Ovary (tissue), 7 donors: ENCODE measurements at regions not wholly inside any gene's neighbourhood (a gene's known extent, or its start where the extent isn't known, plus 50 kb on each side); places are given as distances from the start of the nearest gene placed in this dataset.

Experiments
- DNase-seq, 5 donors: peaks; one replicate each; pipeline ENCODE4 v3.0.0-alpha.2; 2019 to 2020
- H3K27ac ChIP-seq, 2 donors: fragments of 200-600 bp; one replicate each; pipeline versions ENCODE4 v1.5.1 to v1.8.0; 2019 to 2022
- H3K27me3 ChIP-seq: fragments of 200-600 bp; one replicate; pipeline ENCODE4 v1.8.0; 2022
- H3K36me3 ChIP-seq: fragments of 200-600 bp; sonication (generic); one replicate; pipeline ENCODE4 v1.5.1; 2019
- H3K4me1 ChIP-seq: one replicate; pipeline ENCODE4 v1.8.1; 2013; ENCODE audit warnings: mild to moderate bottlenecking, moderate library complexity; ENCODE audit not compliant: insufficient read depth
- H3K4me3 ChIP-seq: fragments of 200-600 bp; sonication (generic); one replicate; pipeline ENCODE4 v1.5.1; 2017
- H3K9me3 ChIP-seq, 2 donors: fragments of 200-600 bp in 1 of 2; sonication (generic) in 1 of 2; one replicate each; pipeline versions ENCODE4 v1.5.1 to v1.8.1; 2013 to 2019; ENCODE audit warnings: mild to moderate bottlenecking in 1 of 2, moderate library complexity in 1 of 2
- EP300 ChIP-seq: sonication (generic); formaldehyde crosslinking; IDR thresholded peaks from one replicate; pipeline ENCODE4 v1.6.1; 2017; ENCODE audit warnings: antibody characterized with exemption
- POLR2A ChIP-seq: fragments of 450-650 bp; IDR thresholded peaks from one replicate; pipeline ENCODE4 v1.6.1; 2017; ENCODE audit warnings: antibody characterized with exemption, mild to moderate bottlenecking, moderate library complexity
- WGBS, 3 donors: extraction: QIAGEN DNeasy Blood & Tissue Kit in 1 of 3; methylation state at CpG; one replicate each; pipeline versions ENCODE4 v1.1.5 to v1.1.7; 2013 to 2017; 5-methylcytosine and 5-hydroxymethylcytosine counted together
- intact Hi-C, 4 donors: fragments of 100-400 bp; cut with DNase I; formaldehyde crosslinking; loops; one replicate each; pipeline versions ENCODE4 v1.11.0 to v1.15.1; 2022 to 2023
- TF ChIP-seq, protein P1 (sequence below), 3 donors: fragments of 450-650 bp in 2 of 3; fragments of 200-600 bp in 1 of 3; IDR thresholded peaks; one replicate each; pipeline versions ENCODE4 v1.5.1 to v1.8.0; 2016 to 2022; ENCODE audit warnings: antibody characterized with exemption in 3 of 3, mild to moderate bottlenecking in 1 of 3
- donor health status: DM: no; HTN: no; CAD: no; lungs with moderate emphysema.
- donor health status: DM: no; HTN: no; CAD: no.
- donor health status: Bipolar disorder and iron deficiency.
- donor health status: DM: no; HTN: no; CAD: no.
- donor health status: DM: yes; HTN: yes; CAD: no.

DNA sequence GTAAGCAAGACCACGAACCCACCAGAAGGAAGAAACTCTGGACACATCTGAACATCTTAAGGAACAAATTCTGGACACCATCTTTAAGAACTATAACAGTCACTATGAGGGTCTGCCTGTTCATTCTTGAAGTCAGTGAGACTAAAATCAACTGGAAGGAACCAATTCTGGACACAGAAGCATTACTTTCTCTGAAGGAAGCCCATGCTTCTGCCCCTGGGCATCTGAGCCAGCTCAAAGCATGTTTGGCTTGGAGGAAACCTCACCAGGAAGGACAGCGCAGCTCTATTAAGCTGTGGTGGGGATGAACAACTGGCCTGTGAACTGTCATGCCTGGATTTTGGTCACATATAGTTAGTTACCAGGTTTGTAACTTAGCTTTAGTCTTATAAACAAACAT lies 132.4 kb upstream of the GDF10 start:
- Histone ChIP-seq H3K4me3 (no peak overlapping the region), H3K4me1 (peaks cover 2% of the 10 kb centered on the region), H3K27ac (no peak overlapping the region), H3K36me3 (no peaks in the 10 kb centered on the region), H3K27me3 (no peaks in the 10 kb centered on the region), H3K9me3 (no peaks in the 10 kb centered on the region)
- intact Hi-C loops = no loop called here
- DNase-seq = no peak
- TF ChIP-seq, protein P1, sequence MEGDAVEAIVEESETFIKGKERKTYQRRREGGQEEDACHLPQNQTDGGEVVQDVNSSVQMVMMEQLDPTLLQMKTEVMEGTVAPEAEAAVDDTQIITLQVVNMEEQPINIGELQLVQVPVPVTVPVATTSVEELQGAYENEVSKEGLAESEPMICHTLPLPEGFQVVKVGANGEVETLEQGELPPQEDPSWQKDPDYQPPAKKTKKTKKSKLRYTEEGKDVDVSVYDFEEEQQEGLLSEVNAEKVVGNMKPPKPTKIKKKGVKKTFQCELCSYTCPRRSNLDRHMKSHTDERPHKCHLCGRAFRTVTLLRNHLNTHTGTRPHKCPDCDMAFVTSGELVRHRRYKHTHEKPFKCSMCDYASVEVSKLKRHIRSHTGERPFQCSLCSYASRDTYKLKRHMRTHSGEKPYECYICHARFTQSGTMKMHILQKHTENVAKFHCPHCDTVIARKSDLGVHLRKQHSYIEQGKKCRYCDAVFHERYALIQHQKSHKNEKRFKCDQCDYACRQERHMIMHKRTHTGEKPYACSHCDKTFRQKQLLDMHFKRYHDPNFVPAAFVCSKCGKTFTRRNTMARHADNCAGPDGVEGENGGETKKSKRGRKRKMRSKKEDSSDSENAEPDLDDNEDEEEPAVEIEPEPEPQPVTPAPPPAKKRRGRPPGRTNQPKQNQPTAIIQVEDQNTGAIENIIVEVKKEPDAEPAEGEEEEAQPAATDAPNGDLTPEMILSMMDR (IDR thresholded peaks at IDR 0.05) = no peak
- TF ChIP-seq POLR2A (no peak), EP300 (no peak)
- 86 to 91% (median 91%) methylated on average over 2 of the region's 2 CpGs for WGBS, 3 donors

DNA sequence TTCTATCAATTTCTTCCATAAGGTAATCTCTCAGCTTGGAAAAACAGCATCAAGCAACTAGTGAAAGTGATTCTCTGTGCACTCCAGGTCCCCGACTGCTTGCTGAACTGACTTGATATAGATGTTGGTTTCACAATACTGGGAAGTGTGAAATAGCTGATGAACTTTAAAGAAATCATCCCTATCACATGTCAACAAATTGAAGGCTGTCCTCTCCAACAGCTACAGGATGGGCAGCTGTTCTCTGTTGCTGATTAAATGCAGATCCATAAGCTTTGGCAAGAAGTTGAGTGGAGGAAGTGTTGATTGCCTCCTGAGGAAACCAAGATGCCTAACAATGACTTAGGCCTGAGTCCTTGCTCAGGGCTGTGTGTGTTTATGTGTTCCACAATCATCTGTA lies 130.4 kb upstream of the GDF10 start:
- H3K27me3 ChIP-seq = no peaks in the 10 kb centered on the region
- TF ChIP-seq POLR2A (no peak), EP300 (no peak)
- TF ChIP-seq, protein P1 (IDR thresholded peaks at IDR 0.05) = no peak
- no peaks in the 10 kb centered on the region for H3K9me3 ChIP-seq
- DNase-seq = no peak
- no peak overlapping the region for H3K27ac ChIP-seq
- no peaks in the 10 kb centered on the region for H3K36me3 ChIP-seq
- no peak overlapping the region for H3K4me3 ChIP-seq
- H3K4me1 ChIP-seq = peaks cover 2% of the 10 kb centered on the region
- 65 to 75% (median 66%) methylated on average over 1 of the region's 1 CpG for WGBS, 3 donors
- intact Hi-C loops = no loop called here

DNA sequence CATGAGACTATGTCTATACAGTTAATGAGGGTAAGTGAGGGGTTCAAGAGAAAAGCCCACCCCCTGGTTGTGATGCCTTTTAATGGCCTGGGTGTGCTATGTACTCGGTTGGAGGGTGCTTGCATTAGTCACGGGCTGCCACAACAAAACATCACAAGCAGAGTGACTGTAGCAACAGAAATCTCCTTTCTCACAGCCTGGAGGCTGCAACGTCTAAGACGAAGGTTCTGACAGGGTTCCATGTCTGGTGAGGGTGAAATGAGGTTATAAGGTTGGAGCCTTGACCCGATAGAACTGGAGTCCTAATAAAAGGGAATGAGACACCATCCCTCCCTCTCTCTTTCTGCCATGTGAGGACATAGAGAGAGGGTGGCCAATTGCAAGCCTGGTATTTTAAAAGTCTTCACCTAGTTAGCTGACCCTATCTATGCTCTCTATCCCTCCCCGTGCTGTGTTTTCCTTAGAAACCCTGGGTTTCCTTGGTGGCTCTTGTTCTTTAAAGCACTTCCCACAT lies 126.0 kb upstream of the GDF10 start:
- 51 to 58% (median 57%) methylated on average over 6 of the region's 6 CpGs for WGBS, 3 donors
- TF ChIP-seq EP300 (no peak), POLR2A (no peak)
- no peaks in the 10 kb centered on the region for H3K36me3 ChIP-seq
- no peaks in the 10 kb centered on the region for H3K4me1 ChIP-seq
- H3K4me3 ChIP-seq = no peak overlapping the region
- intact Hi-C loops = no loop called here
- no peaks in the 10 kb centered on the region for H3K9me3 ChIP-seq
- no peak for DNase-seq
- H3K27me3 ChIP-seq = no peaks in the 10 kb centered on the region
- H3K27ac ChIP-seq = no peak overlapping the region

DNA sequence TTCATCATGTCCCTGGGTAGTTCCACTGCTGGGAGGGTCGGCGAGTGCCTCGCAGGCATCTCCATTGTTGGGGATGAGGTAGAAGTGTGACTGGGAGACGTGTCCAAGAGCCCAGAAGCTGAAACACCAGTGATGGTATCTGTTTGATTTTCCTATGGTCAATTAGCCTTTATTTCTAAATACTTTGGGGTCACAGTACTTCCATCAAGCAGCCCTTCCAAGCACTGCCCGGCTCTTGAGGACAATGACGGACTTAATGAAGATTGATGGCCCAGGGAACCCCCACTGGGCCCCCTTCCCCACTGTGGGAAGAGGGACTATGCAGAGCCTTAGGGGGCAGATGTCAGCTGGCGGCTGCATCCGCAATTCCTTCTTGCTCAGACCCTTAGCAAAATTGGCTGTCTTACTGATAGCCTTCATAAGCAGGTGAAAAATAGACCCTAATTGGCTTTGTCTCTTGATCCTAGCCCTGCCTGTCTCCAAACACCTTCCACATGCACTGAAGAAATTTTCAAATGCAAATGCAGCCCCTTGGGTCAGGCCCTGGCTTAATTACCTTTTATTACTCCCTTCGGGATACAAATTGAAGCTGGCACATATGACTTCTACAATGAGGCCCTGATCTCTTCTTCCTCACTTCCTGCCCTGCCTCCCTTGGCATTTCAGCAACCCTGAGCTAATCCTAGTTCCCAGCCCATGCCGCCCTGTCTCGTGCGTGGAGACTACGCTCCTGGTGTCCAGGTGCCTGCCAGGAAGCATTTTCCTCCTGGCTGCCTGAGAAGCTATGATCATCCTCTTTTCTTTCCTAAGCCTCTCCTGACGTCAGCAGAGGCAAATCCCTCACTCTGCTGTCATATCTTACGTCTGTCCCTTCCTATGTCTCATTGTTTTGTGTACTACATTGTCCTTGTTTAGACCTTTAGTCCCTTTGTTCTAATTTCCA lies 124.5 kb upstream of the GDF10 start:
- Histone ChIP-seq H3K27ac (no peak overlapping the region), H3K36me3 (no peaks in the 10 kb centered on the region), H3K27me3 (no peaks in the 10 kb centered on the region), H3K9me3 (no peaks in the 10 kb centered on the region), H3K4me3 (no peak overlapping the region), H3K4me1 (no peaks in the 10 kb centered on the region)
- WGBS, 3 donors = 72 to 77% (median 74%) methylated on average over 15 of the region's 15 CpGs
- no peak for DNase-seq
- intact Hi-C loops = no loop called here
- TF ChIP-seq, protein P1 (IDR thresholded peaks at IDR 0.05) = no peak
- TF ChIP-seq POLR2A = no peak
- TF ChIP-seq EP300 = no peak
